GM12878 (cell line): ENCODE measurements at regions not wholly inside any gene's neighbourhood (a gene's known extent, or its start where the extent isn't known, plus 50 kb on each side); places are given as distances from the start of the nearest gene placed in this dataset.

Experiments used
- EZH2 ChIP-seq: IDR thresholded peaks from 2 replicates; pipeline ENCODE4 v1.6.1; 2012; ENCODE audit warnings: low read depth, mild to moderate bottlenecking, control low read depth, inconsistent platforms, low read length, borderline replicate concordance; ENCODE audit not compliant: control insufficient read depth
- KAT2A ChIP-seq: conservative IDR thresholded peaks from 2 replicates; pipeline ENCODE4 v1.6.1; 2011; ENCODE audit warnings: low read depth, low read length; ENCODE audit not compliant: control insufficient read depth
- MXI1 ChIP-seq: fragments of 150-350 bp; IDR thresholded peaks from 2 replicates; pipeline ENCODE4 v1.6.1; 2011; ENCODE audit warnings: low read depth, mild to moderate bottlenecking, inconsistent platforms, low read length, improper control_type of control experiment
- NRF1 ChIP-seq: conservative IDR thresholded peaks from 2 replicates; pipeline ENCODE4 v1.6.1; 2011; ENCODE audit warnings: mild to moderate bottlenecking, low read depth, low read length, improper control_type of control experiment
- POLR2AphosphoS5 ChIP-seq: IDR thresholded peaks from 2 replicates; pipeline ENCODE4 v1.6.1; 2011; ENCODE audit warnings: mild to moderate bottlenecking, low read length, inconsistent platforms
- TF ChIP-seq, protein P1 (sequence below), 3 experiments: IDR thresholded peaks in 2 of 3; conservative IDR thresholded peaks in 1 of 3; 2 replicates each; pipeline ENCODE4 v1.5.1; 2011; ENCODE audit warnings: low read depth in 3 of 3, low read length in 3 of 3, mild to moderate bottlenecking in 3 of 3, control low read depth in 2 of 3, moderate library complexity in 2 of 3, inconsistent platforms in 1 of 3, mixed read lengths in 1 of 3; ENCODE audit not compliant: control insufficient read depth in 2 of 3, insufficient read depth in 1 of 3; ENCODE audit errors: extremely low read depth in 1 of 3

DNA sequence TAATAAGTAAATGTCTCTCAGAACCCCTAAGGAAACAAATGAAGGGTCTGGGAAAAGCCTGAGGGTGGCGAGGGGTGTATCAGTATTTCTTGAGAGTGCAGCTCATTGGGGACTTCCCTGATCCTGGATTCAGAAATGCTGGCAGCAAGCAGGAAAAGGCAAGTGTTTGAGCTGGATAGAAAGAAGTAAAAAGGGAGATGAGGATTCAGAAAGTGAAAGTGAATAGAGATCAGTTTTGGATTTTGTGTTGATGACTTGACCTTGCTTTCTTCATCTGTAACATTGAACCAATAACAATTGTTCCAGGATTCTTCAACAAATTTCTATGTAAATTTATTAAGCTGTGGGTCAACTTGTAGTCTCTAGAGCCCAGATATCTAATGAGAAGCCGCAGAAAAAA is 66.9 kb upstream of the CTSC start:
- no peak for TF ChIP-seq EZH2
- TF ChIP-seq, protein P1, sequence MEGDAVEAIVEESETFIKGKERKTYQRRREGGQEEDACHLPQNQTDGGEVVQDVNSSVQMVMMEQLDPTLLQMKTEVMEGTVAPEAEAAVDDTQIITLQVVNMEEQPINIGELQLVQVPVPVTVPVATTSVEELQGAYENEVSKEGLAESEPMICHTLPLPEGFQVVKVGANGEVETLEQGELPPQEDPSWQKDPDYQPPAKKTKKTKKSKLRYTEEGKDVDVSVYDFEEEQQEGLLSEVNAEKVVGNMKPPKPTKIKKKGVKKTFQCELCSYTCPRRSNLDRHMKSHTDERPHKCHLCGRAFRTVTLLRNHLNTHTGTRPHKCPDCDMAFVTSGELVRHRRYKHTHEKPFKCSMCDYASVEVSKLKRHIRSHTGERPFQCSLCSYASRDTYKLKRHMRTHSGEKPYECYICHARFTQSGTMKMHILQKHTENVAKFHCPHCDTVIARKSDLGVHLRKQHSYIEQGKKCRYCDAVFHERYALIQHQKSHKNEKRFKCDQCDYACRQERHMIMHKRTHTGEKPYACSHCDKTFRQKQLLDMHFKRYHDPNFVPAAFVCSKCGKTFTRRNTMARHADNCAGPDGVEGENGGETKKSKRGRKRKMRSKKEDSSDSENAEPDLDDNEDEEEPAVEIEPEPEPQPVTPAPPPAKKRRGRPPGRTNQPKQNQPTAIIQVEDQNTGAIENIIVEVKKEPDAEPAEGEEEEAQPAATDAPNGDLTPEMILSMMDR (IDR thresholded peaks at IDR 0.05 in 2 of 3, conservative IDR thresholded peaks at IDR 0.05 in 1 of 3; ENCODE audit: control insufficient read depth in 2 of 3, extremely low read depth in 1 of 3, insufficient read depth in 1 of 3, low read depth in 3 of 3, low read length in 3 of 3), result no peak
- no peak for TF ChIP-seq MXI1
- no peak for TF ChIP-seq POLR2AphosphoS5
- TF ChIP-seq KAT2A, result no peak
- TF ChIP-seq NRF1, result no peak
